Right ventricle myocardium superior (tissue), 1 donor: ENCODE measurements at regions not wholly inside any gene's neighbourhood (a gene's known extent, or its start where the extent isn't known, plus 50 kb on each side); places are given as distances from the start of the nearest gene placed in this dataset.
"Not testable (repeated sequence)": the region's sequence is repeated elsewhere in the genome, so short reads cannot be mapped to it uniquely, and the experiment has no call there.

Source experiments
- ATAC-seq: fragments of 200-7000 bp; cut with Tn5 transposase; one replicate; pipeline ENCODE4 v1.9.1; 2020; ENCODE audit warnings: mild to moderate bottlenecking; ENCODE audit not compliant: poor library complexity
- DNase-seq: peaks from one replicate; pipeline ENCODE4 v3.0.0-alpha.2; 2020
- intact Hi-C: fragments of 100-400 bp; cut with DNase I; formaldehyde crosslinking; loops from one replicate; pipeline ENCODE4 v1.11.2; 2022
- donor health status: DM: no; HTN: yes; CAD: no; lungs with severe emphysema.

DNA sequence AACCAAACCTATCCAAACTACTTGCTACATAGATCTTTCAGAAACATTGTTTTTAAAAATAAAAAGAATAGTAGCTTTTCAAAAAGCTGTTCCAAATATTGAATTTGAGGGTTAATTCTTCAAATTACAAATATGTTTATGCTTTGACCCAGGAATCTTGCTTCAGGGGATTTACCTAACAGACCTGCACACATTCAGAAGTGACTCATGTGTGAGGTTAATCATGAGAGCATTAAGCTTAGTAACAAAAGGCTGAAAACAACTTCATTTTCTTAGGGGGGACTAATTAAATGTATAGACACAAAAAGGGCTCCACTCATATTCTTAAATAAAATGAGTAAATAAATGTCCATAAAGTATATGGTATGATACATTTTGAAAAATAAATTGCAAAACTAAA, 672.4 kb upstream of the FLRT2 start:
- intact Hi-C loops, result no loop called here
- no peak for DNase-seq

DNA sequence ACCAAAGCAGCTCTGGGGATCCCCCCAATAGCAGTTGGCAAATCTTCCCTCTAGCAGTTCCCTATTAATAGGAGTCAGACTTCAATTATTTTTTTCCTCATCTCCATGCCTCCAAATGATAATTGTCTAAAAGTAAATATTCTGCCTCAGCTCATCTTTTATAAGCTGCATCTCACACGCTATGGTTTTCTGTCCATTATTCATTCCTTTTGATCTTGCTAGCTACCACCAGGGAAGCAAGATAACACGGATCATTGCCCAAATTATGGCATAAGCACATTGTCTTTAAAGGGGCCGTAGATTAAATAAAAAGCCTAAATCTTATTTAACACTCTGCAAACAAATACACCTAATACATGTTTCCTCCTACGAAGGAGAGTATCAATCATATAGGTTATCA, 670.8 kb upstream of the FLRT2 start:
- ATAC-seq (no peak), DNase-seq (no peak)
- intact Hi-C loops, result no loop called here

More for the DNA sequence above, 672.4 kb upstream of the FLRT2 start:
- ATAC-seq, result no peak

GRCh38 chr14:84864548-84865271, 665.2 kb upstream of the FLRT2 start:
- DNase-seq (no peak), ATAC-seq (no peak)
- intact Hi-C loops, result no loop called here

- DNase-seq (no peak), ATAC-seq (no peak)
- intact Hi-C loops, result no loop called here
Observed at GRCh38 chr14:84871734-84872133, 658.2 kb upstream of the FLRT2 start.

GRCh38 chr14:84874436-84874835, 655.5 kb upstream of the FLRT2 start:
- DNase-seq, result no peak
- intact Hi-C loops, result no loop called here
- ATAC-seq, result no peak

DNA sequence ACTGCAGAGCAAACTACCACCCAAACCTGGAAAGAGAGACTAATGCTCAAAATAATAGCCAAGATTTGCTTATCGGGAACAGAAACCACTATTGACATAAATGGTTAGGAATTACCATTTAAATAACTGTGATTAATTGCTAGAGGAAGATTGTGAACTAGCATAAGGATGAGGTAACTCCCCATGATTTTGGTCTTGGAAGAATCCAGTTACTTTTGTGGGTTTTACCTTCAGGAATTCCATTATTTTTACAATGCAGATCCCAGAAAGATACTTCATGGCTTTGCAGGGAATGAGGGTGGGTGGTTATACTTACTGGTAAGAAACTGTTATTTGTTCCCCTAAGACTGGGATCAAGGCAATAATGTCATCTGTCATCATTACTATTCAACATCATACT, 652.9 kb upstream of the FLRT2 start:
- DNase-seq (no peak), ATAC-seq (no peak)
- intact Hi-C loops, result no loop called here

GRCh38 chr14:84882830-84883229, 647.1 kb upstream of the FLRT2 start:
- no peak for DNase-seq
- intact Hi-C loops, result no loop called here
- no peak for ATAC-seq

- DNase-seq, result no peak
- intact Hi-C loops, result no loop called here
- no peak for ATAC-seq
Observed at GRCh38 chr14:84885061-84885460, 644.9 kb upstream of the FLRT2 start.

GRCh38 chr14:84891404-84891803, 638.5 kb upstream of the FLRT2 start:
- DNase-seq (no peak), ATAC-seq (no peak)
- intact Hi-C loops, result no loop called here

DNA sequence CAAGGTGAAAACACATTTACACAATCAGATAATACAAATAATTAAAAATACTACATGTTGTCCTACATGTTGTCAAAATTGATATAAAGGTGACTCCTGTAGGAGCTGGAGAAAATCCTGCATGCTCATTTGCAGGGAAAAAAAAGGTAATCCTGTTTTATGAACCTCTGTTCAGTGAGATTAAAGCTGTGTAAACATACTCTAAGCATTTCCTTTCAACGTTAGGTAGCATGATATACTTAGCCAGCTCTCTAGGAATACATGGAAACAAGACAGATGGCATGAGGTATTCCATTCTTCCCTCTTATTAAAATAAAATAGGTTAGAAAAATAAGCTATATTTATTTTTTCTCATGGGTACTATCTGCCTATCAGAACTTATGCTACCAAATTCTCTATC, 635.7 kb upstream of the FLRT2 start:
- DNase-seq (no peak), ATAC-seq (no peak)
- intact Hi-C loops, result no loop called here

DNA sequence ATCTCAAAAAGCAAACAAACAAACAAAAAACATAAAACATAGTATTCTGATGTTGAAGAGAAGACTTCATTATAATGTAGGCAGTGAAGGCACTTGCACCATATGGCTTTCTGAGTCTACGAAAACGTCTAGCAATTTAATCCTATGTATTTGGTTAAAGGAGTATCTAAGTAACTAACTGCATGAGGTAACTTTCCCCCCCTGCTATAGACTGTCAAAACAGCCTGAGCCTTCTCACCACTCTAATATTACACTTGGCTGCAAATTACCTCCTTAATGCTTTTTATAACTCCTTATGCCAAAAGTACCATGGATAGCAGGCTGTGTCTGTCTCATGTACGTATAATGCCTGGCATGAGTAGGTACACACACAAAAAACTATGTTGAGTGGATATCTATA, 607.6 kb upstream of the FLRT2 start:
- intact Hi-C loops, result no loop called here
- DNase-seq (no peak), ATAC-seq (no peak)

GRCh38 chr14:84926656-84927055, 603.3 kb upstream of the FLRT2 start:
- ATAC-seq (no peak), DNase-seq (no peak)
- intact Hi-C loops, result no loop called here

GRCh38 chr14:84927096-84927827, 602.7 kb upstream of the FLRT2 start:
- intact Hi-C loops, result no loop called here
- DNase-seq, result no peak
- ATAC-seq, result no peak

- DNase-seq, result no peak
- no peak for ATAC-seq
- intact Hi-C loops, result no loop called here
Observed at GRCh38 chr14:84929086-84929485, 600.9 kb upstream of the FLRT2 start.

DNA sequence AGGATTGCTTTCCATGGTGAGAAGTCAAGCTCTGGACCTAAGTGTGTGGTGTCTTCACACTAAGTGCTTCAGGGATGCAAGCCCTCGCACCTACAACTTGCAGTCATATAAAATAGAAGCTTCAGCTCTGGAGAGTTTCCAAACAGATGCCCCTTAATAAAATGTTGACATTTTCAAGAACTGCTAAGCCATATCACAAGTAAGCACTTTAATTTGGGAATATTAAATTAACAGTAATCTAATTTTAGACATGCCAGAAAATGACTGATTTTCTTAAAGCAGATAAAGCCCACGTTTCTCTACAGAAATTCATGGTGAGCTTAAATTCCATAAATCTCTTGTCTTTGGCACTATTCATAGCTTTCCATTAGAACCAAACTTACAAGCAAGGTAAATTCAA, 600.1 kb upstream of the FLRT2 start:
- ATAC-seq, result no peak
- intact Hi-C loops, result no loop called here
- no peak for DNase-seq

GRCh38 chr14:84937016-84937415, 592.9 kb upstream of the FLRT2 start:
- DNase-seq (no peak), ATAC-seq (no peak)
- intact Hi-C loops, result no loop called here

GRCh38 chr14:84937449-84937848, 592.5 kb upstream of the FLRT2 start:
- DNase-seq (peak; percentile 43), ATAC-seq (no peak)
- intact Hi-C loops, result no loop called here

- DNase-seq, ATAC-seq, intact Hi-C loops: not testable (repeated sequence)
Observed at GRCh38 chr14:84944901-84945300, 585.0 kb upstream of the FLRT2 start.

GRCh38 chr14:84959851-84960520, 570.0 kb upstream of the FLRT2 start:
- no peak for DNase-seq
- intact Hi-C loops, result no loop called here
- no peak for ATAC-seq

- DNase-seq (no peak), ATAC-seq (peak; percentile 85)
Observed at GRCh38 chr14:84961637-84962036, 568.3 kb upstream of the FLRT2 start.

More at GRCh38 chr14:84961637-84962036, 568.3 kb upstream of the FLRT2 start:
- intact Hi-C loops, result no loop called here
